OCI-LY7 (cell line): ENCODE measurements at regions not wholly inside any gene's neighbourhood (a gene's known extent, or its start where the extent isn't known, plus 50 kb on each side); places are given as distances from the start of the nearest gene placed in this dataset.

Experiments
- EZH2phosphoT487 ChIP-seq: fragments of 200-600 bp; sonication (generic); IDR thresholded peaks from 2 replicates; pipeline ENCODE4 v1.6.1; 2018; ENCODE audit warnings: low read depth, borderline replicate concordance, mild to moderate bottlenecking, mixed run types, antibody characterized with exemption, low read length, moderate library complexity, mixed read lengths
- TF ChIP-seq, protein P1 (sequence below): fragments of 200-600 bp; sonication (generic); conservative IDR thresholded peaks from 2 replicates; pipeline ENCODE4 v1.5.1; 2014; ENCODE audit warnings: mild to moderate bottlenecking, antibody characterized with exemption, low read length, moderate library complexity, mixed read lengths

DNA sequence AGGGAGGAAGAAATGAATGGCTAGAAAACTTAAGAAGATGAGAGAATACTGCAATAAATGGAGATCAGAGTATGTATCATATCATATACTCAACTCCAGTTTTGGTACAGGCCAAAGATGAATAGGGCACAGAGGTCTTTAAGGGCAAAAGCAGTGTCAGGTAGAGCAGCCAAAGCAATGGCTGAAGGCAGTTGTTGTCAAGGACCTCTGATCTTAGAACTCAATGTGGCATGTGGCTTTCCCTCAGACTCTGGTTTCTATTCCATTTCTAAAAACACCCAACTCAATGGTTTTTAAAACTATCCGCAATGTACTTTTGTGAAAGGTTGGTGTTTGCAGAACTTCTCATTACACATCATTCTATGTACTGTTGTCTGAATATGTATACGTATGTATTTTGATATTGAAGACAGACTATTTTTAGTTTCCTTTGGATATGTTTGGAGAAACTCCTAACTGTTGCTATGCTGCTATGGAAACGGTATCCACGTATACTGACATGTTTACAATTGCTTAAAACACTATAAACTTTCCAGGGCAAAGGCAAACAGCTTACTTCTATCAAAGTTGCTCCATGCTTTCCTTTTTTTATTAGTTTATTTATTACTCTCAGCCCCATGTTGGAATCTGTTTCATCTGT lies 58.1 kb upstream of the PELI1 start:
- TF ChIP-seq, protein P1, sequence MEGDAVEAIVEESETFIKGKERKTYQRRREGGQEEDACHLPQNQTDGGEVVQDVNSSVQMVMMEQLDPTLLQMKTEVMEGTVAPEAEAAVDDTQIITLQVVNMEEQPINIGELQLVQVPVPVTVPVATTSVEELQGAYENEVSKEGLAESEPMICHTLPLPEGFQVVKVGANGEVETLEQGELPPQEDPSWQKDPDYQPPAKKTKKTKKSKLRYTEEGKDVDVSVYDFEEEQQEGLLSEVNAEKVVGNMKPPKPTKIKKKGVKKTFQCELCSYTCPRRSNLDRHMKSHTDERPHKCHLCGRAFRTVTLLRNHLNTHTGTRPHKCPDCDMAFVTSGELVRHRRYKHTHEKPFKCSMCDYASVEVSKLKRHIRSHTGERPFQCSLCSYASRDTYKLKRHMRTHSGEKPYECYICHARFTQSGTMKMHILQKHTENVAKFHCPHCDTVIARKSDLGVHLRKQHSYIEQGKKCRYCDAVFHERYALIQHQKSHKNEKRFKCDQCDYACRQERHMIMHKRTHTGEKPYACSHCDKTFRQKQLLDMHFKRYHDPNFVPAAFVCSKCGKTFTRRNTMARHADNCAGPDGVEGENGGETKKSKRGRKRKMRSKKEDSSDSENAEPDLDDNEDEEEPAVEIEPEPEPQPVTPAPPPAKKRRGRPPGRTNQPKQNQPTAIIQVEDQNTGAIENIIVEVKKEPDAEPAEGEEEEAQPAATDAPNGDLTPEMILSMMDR = no peak
- no peak for TF ChIP-seq EZH2phosphoT487
